A549 (cell line): ENCODE measurements at regions not wholly inside any gene's neighbourhood (a gene's known extent, or its start where the extent isn't known, plus 50 kb on each side); places are given as distances from the start of the nearest gene placed in this dataset.

ENCODE experiments used
- CBX2 ChIP-seq: fragments of 200-600 bp; sonication (generic); IDR thresholded peaks from 2 replicates; pipeline ENCODE4 v1.6.1; 2016; ENCODE audit warnings: low read depth, mild to moderate bottlenecking, borderline replicate concordance
- CHD2 ChIP-seq: fragments of 150-350 bp; IDR thresholded peaks from 2 replicates; pipeline ENCODE4 v1.6.1; 2014; ENCODE audit warnings: low read length; ENCODE audit not compliant: partially characterized antibody
- CTCF ChIP-seq: fragments of >200 bp; sonication (Bioruptor Twin); formaldehyde crosslinking; IDR thresholded peaks from 3 replicates; pipeline ENCODE4 v1.5.1; 2016
- JUN ChIP-seq, 2 experiments: fragments of >200 bp; sonication (Bioruptor Twin); formaldehyde crosslinking; IDR thresholded peaks; 2 replicates in 1 of 2; 3 replicates in 1 of 2; pipeline ENCODE4 v1.6.1; 2016 to 2017
- MAFK ChIP-seq: fragments of 450-650 bp; IDR thresholded peaks from 2 replicates; pipeline ENCODE4 v1.6.1; 2014; ENCODE audit not compliant: partially characterized antibody
- RAD21 ChIP-seq, 2 experiments: fragments of >200 bp in 1 of 2; sonication (Bioruptor Twin) in 1 of 2; formaldehyde crosslinking in 1 of 2; IDR thresholded peaks in 1 of 2; conservative IDR thresholded peaks in 1 of 2; 2 replicates in 1 of 2; 3 replicates in 1 of 2; pipeline ENCODE4 v1.6.1; 2012 to 2018; ENCODE audit warnings: inconsistent platforms in 1 of 2
- RFX5 ChIP-seq: fragments of 450-650 bp; IDR thresholded peaks from 2 replicates; pipeline ENCODE4 v1.7.1; 2014; ENCODE audit warnings: antibody characterized with exemption, mild to moderate bottlenecking, moderate library complexity
- TF ChIP-seq, protein P1 (sequence below): IDR thresholded peaks from 2 replicates; pipeline ENCODE4 v1.6.1; 2012

GRCh38 chr4:184907810-184908209 lies 82.0 kb upstream of the ACSL1 start:
- TF ChIP-seq MAFK: no peak
- no peak for TF ChIP-seq JUN (IDR thresholded peaks at IDR 0.05)
- no peak for TF ChIP-seq CTCF
- no peak for TF ChIP-seq RAD21 (conservative IDR thresholded peaks at IDR 0.05 in 1 of 2, IDR thresholded peaks at IDR 0.05 in 1 of 2)
- TF ChIP-seq RFX5: no peak
- no peak for TF ChIP-seq CHD2
- TF ChIP-seq, protein P1, sequence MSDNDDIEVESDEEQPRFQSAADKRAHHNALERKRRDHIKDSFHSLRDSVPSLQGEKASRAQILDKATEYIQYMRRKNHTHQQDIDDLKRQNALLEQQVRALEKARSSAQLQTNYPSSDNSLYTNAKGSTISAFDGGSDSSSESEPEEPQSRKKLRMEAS: no peak
- TF ChIP-seq CBX2: no peak
